A673 (cell line): ENCODE measurements at regions not wholly inside any gene's neighbourhood (a gene's known extent, or its start where the extent isn't known, plus 50 kb on each side); places are given as distances from the start of the nearest gene placed in this dataset.

Experiments used
- BruUV-seq: library from RNA; stranded (reverse); fragments of 400-500 nt; replicated peaks from 2 replicates; lab custom pipeline; 2021; lab: Mats Ljungman, UMichigan
- CTCF ChIA-PET: fragments of 300-600 bp; sonication (Branson Sonifier 250); formaldehyde crosslinking; loops from one replicate; lab custom pipeline; 2022; ENCODE audit warnings: antibody characterized with exemption; lab: Charles Lee
- POLR2A ChIA-PET: fragments of 300-600 bp; sonication (Branson Sonifier 250); formaldehyde crosslinking; loops from one replicate; lab custom pipeline; 2022; ENCODE audit warnings: antibody characterized with exemption; ENCODE audit not compliant: low non-redundant PET; lab: Charles Lee
- DNase-seq: peaks from one replicate; pipeline ENCODE4 v3.0.0-alpha.2; 2015; ENCODE audit warnings: low spot score
- H3K27ac ChIP-seq: fragments of 200-600 bp; sonication (generic); 2 replicates; pipeline ENCODE4 v1.5.1; 2016; ENCODE audit warnings: mixed run types, low read depth, mild to moderate bottlenecking, mixed read lengths, antibody characterized with exemption, low read length; ENCODE audit not compliant: poor library complexity, severe bottlenecking
- H3K27me3 ChIP-seq: fragments of 200-600 bp; sonication (generic); replicated peaks from 2 replicates; pipeline ENCODE4 v1.6.1; 2017; ENCODE audit warnings: mixed run types, low read depth, mild to moderate bottlenecking, mixed read lengths, antibody characterized with exemption, low read length; ENCODE audit not compliant: insufficient read depth, poor library complexity
- H3K36me3 ChIP-seq: fragments of 200-600 bp; sonication (generic); 2 replicates; pipeline ENCODE4 v1.6.1; 2016; ENCODE audit warnings: mixed run types, mild to moderate bottlenecking, mixed read lengths, antibody characterized with exemption, low read length; ENCODE audit not compliant: insufficient read depth, poor library complexity, severe bottlenecking
- H3K4me1 ChIP-seq: fragments of 200-600 bp; sonication (generic); 2 replicates; pipeline ENCODE4 v1.6.1; 2017; ENCODE audit warnings: mixed run types, mild to moderate bottlenecking, mixed read lengths, antibody characterized with exemption, low read length; ENCODE audit not compliant: insufficient read depth, poor library complexity, severe bottlenecking
- H3K4me3 ChIP-seq: fragments of 200-600 bp; sonication (generic); 2 replicates; pipeline ENCODE4 v1.5.1; 2016; ENCODE audit warnings: low read depth, mixed run types, mild to moderate bottlenecking, mixed read lengths, low read length; ENCODE audit not compliant: poor library complexity, severe bottlenecking
- H3K9me3 ChIP-seq: fragments of 200-600 bp; sonication (generic); 2 replicates; pipeline ENCODE4 v1.6.1; 2016; ENCODE audit warnings: mixed run types, low read depth, mild to moderate bottlenecking, mixed read lengths, antibody characterized with exemption, low read length; ENCODE audit not compliant: poor library complexity, severe bottlenecking
- CTCF ChIP-seq: fragments of 300-800, 200-600 bp; sonication (generic); conservative IDR thresholded peaks from 2 replicates; pipeline ENCODE4 v1.5.1; 2017; ENCODE audit warnings: low read depth, mild to moderate bottlenecking, antibody characterized with exemption, low read length, moderate library complexity, mixed read lengths
- EZH2 ChIP-seq: fragments of 200-600 bp; sonication (generic); IDR thresholded peaks from 2 replicates; pipeline ENCODE4 v1.6.1; 2017; ENCODE audit warnings: borderline replicate concordance, low read depth, mild to moderate bottlenecking, mixed read lengths, antibody characterized with exemption, low read length; ENCODE audit not compliant: poor library complexity, severe bottlenecking
- intact Hi-C: fragments of 100-400 bp; cut with micrococcal nuclease; formaldehyde crosslinking; loops from one replicate; pipeline ENCODE4 v1.10.0; 2022; ENCODE audit not compliant: unreplicated experiment

GRCh38 chr22:48724899-48725298 is 1102.8 kb downstream of the BRD1 start:
- DNase-seq = no peak
- CTCF ChIA-PET = no interaction called here
- no TSS peak for BruUV-seq
- Histone ChIP-seq H3K4me3 (no peak overlapping the region), H3K27ac (no peak overlapping the region), H3K36me3 (no peaks in the 10 kb centered on the region), H3K9me3 (peaks cover 9% of the 10 kb centered on the region), H3K4me1 (no peaks in the 10 kb centered on the region), H3K27me3 (no peaks in the 10 kb centered on the region)
- POLR2A ChIA-PET = no interaction called here
- intact Hi-C loops = no loop called here
- TF ChIP-seq CTCF (no peak), EZH2 (no peak)

- Histone ChIP-seq H3K27me3 (no peaks in the 10 kb centered on the region), H3K36me3 (no peaks in the 10 kb centered on the region), H3K4me1 (no peaks in the 10 kb centered on the region), H3K4me3 (no peak overlapping the region), H3K27ac (no peak overlapping the region), H3K9me3 (peaks cover 8% of the 10 kb centered on the region)
- no TSS peak for BruUV-seq
- intact Hi-C loops = no loop called here
- DNase-seq = no peak
- no peak for TF ChIP-seq CTCF
- no peak for TF ChIP-seq EZH2
- POLR2A ChIA-PET = no interaction called here
- CTCF ChIA-PET = no interaction called here
Observed at GRCh38 chr22:48722661-48723060, 1105.0 kb downstream of the BRD1 start.

- H3K9me3 ChIP-seq = no peaks in the 10 kb centered on the region
- ChIA-PET POLR2A (no interaction called here), CTCF (no interaction called here)
- intact Hi-C loops = no loop called here
- no peaks in the 10 kb centered on the region for H3K36me3 ChIP-seq
- no peak for DNase-seq
- no peak overlapping the region for H3K27ac ChIP-seq
- no peak for TF ChIP-seq EZH2
- no peak for TF ChIP-seq CTCF
- H3K4me1 ChIP-seq = no peaks in the 10 kb centered on the region
- no peaks in the 10 kb centered on the region for H3K27me3 ChIP-seq
- no TSS peak for BruUV-seq
- no peak overlapping the region for H3K4me3 ChIP-seq
Observed at GRCh38 chr22:48721395-48721669, 1106.3 kb downstream of the BRD1 start.
